Smooth muscle cell (in vitro differentiated cells): ENCODE measurements at regions not wholly inside any gene's neighbourhood (a gene's known extent, or its start where the extent isn't known, plus 50 kb on each side); places are given as distances from the start of the nearest gene placed in this dataset.
"Not testable (repeated sequence)": the region's sequence is repeated elsewhere in the genome, so short reads cannot be mapped to it uniquely, and the experiment has no call there.

ENCODE experiments used
- DNase-seq: peaks from one replicate; lab custom pipeline; 2025; ENCODE audit not compliant: unreplicated experiment; lab: John Stamatoyannopoulos, UW
- H2AFZ ChIP-seq: fragments of 200-600 bp; sonication (generic); 2 replicates; pipeline ENCODE4 v1.6.0; 2016; ENCODE audit warnings: antibody characterized with exemption, low read depth, mild to moderate bottlenecking
- H3F3A ChIP-seq: fragments of 200-600 bp; sonication (generic); 2 replicates; pipeline ENCODE4 v1.6.0; 2017; ENCODE audit warnings: antibody characterized with exemption, low read depth
- H3K27ac ChIP-seq: fragments of 200-600 bp; sonication (generic); 2 replicates; pipeline ENCODE4 v1.5.1; 2016; ENCODE audit warnings: low read depth, mild to moderate bottlenecking
- H3K27me3 ChIP-seq: fragments of 200-600 bp; sonication (generic); 2 replicates; pipeline ENCODE4 v1.6.1; 2016; ENCODE audit warnings: low read depth, mild to moderate bottlenecking
- H3K36me3 ChIP-seq: fragments of 200-600 bp; sonication (generic); 2 replicates; pipeline ENCODE4 v1.5.1; 2016; ENCODE audit warnings: low read depth
- H3K4me1 ChIP-seq: fragments of 200-600 bp; sonication (generic); 2 replicates; pipeline ENCODE4 v1.5.1; 2016; ENCODE audit warnings: low read depth
- H3K4me2 ChIP-seq: fragments of 200-600 bp; sonication (generic); 2 replicates; pipeline ENCODE4 v1.6.0; 2016; ENCODE audit warnings: mild to moderate bottlenecking
- H3K4me3 ChIP-seq: fragments of 200-600 bp; sonication (generic); 2 replicates; pipeline ENCODE4 v1.5.1; 2016; ENCODE audit warnings: mild to moderate bottlenecking
- H3K79me2 ChIP-seq: fragments of 200-600 bp; sonication (generic); 2 replicates; pipeline ENCODE4 v1.6.0; 2016; ENCODE audit warnings: low read depth, mild to moderate bottlenecking
- H3K9ac ChIP-seq: fragments of 200-600 bp; sonication (generic); 2 replicates; pipeline ENCODE4 v1.6.0; 2016; ENCODE audit warnings: low read depth
- H3K9me3 ChIP-seq: fragments of 200-600 bp; sonication (generic); replicated peaks from 2 replicates; pipeline ENCODE4 v1.5.1; 2016; ENCODE audit warnings: low read depth
- H4K20me1 ChIP-seq: fragments of 200-600 bp; sonication (generic); 2 replicates; pipeline ENCODE4 v1.6.0; 2016; ENCODE audit warnings: low read depth
- CTCF ChIP-seq: fragments of 200-600 bp; sonication (generic); IDR thresholded peaks from 2 replicates; pipeline ENCODE4 v1.5.1; 2017; ENCODE audit warnings: borderline replicate concordance, mild to moderate bottlenecking, antibody characterized with exemption; ENCODE audit not compliant: insufficient read depth, poor library complexity, severe bottlenecking
- WGBS: methylation state at CpG from one replicate; pipeline ENCODE4 v1.1.7; 2016; ENCODE audit warnings: low lambda C conversion rate; 5-methylcytosine and 5-hydroxymethylcytosine counted together

- Histone ChIP-seq H3F3A (no peaks in the 10 kb centered on the region), H3K36me3 (no peaks in the 10 kb centered on the region), H3K27me3 (no peaks in the 10 kb centered on the region), H3K9ac (no peak overlapping the region), H3K4me3 (no peak overlapping the region), H3K4me2 (no peak overlapping the region), H3K4me1 (no peaks in the 10 kb centered on the region), H3K79me2 (no peaks in the 10 kb centered on the region), H2AFZ (no peak overlapping the region), H3K27ac (no peak overlapping the region), H4K20me1 (no peaks in the 10 kb centered on the region), H3K9me3 (no peaks in the 10 kb centered on the region)
- TF ChIP-seq CTCF = no peak
- 38% methylated on average over 1 of the region's 1 CpG for WGBS
- no peak for DNase-seq
These were observed 552.3 kb upstream of the GRM3 start for GRCh38 chr7:86091369-86091768.

- H3K36me3 ChIP-seq = no peaks in the 10 kb centered on the region
- H3K4me1 ChIP-seq = no peaks in the 10 kb centered on the region
- H3K79me2 ChIP-seq = no peaks in the 10 kb centered on the region
- H3K4me3 ChIP-seq = no peak overlapping the region
- no peak for TF ChIP-seq CTCF
- no peak overlapping the region for H2AFZ ChIP-seq
- H4K20me1 ChIP-seq = no peaks in the 10 kb centered on the region
- no peak overlapping the region for H3K4me2 ChIP-seq
- WGBS = 79% methylated on average over 1 of the region's 1 CpG
- no peak overlapping the region for H3K9ac ChIP-seq
- no peaks in the 10 kb centered on the region for H3F3A ChIP-seq
- no peak for DNase-seq
- no peaks in the 10 kb centered on the region for H3K9me3 ChIP-seq
- H3K27ac ChIP-seq = no peak overlapping the region
- no peaks in the 10 kb centered on the region for H3K27me3 ChIP-seq
These were observed 554.3 kb upstream of the GRM3 start for GRCh38 chr7:86089455-86089854.

- H3K9me3 ChIP-seq, DNase-seq, H3K4me1 ChIP-seq, H3F3A ChIP-seq, H2AFZ ChIP-seq, H3K27me3 ChIP-seq, H3K36me3 ChIP-seq, H3K79me2 ChIP-seq, H3K4me3 ChIP-seq, H3K27ac ChIP-seq, H3K9ac ChIP-seq, H3K4me2 ChIP-seq, H4K20me1 ChIP-seq: not testable (repeated sequence)
- 95% methylated on average over 1 of the region's 1 CpG for WGBS
These were observed 579.1 kb upstream of the GRM3 start for GRCh38 chr7:86064572-86064971.

GRCh38 chr7:86058649-86059048, 585.1 kb upstream of the GRM3 start:
- Histone ChIP-seq H3K9ac (no peak overlapping the region), H3K9me3 (no peaks in the 10 kb centered on the region), H3F3A (no peaks in the 10 kb centered on the region), H3K4me2 (no peak overlapping the region), H3K36me3 (no peaks in the 10 kb centered on the region), H2AFZ (no peak overlapping the region), H3K27ac (no peak overlapping the region), H3K27me3 (no peaks in the 10 kb centered on the region), H3K79me2 (no peaks in the 10 kb centered on the region), H3K4me1 (no peaks in the 10 kb centered on the region), H4K20me1 (no peaks in the 10 kb centered on the region), H3K4me3 (no peak overlapping the region)
- 88% methylated on average over 3 of the region's 3 CpGs for WGBS
- no peak for TF ChIP-seq CTCF
- no peak for DNase-seq
